Neural crest cell (in vitro differentiated cells): ENCODE measurements at regions not wholly inside any gene's neighbourhood (a gene's known extent, or its start where the extent isn't known, plus 50 kb on each side); places are given as distances from the start of the nearest gene placed in this dataset.
A peak's percentile ranks its signal among the peaks of the same experiment; 100 is the strongest.

Experiments
- DNase-seq: peaks from one replicate; pipeline ENCODE4 v3.0.0; 2021; ENCODE audit warnings: low read depth, mixed read lengths, low spot score
- H3K27ac Mint-ChIP-seq: one replicate; pipeline ENCODE4 v1.8.0; 2021; ENCODE audit warnings: mild to moderate bottlenecking, mixed read lengths; ENCODE audit not compliant: unreplicated experiment
- H3K27me3 Mint-ChIP-seq: 2 replicates; pipeline ENCODE4 v1.8.0; 2021; ENCODE audit warnings: low read depth, mild to moderate bottlenecking, mixed read lengths
- H3K36me3 Mint-ChIP-seq: 2 replicates; pipeline ENCODE4 v1.8.0; 2021; ENCODE audit warnings: low read depth, mild to moderate bottlenecking, mixed read lengths
- H3K4me1 Mint-ChIP-seq: 2 replicates; pipeline ENCODE4 v1.8.0; 2021; ENCODE audit warnings: mixed read lengths
- H3K4me3 Mint-ChIP-seq: one replicate; pipeline ENCODE4 v1.8.0; 2021; ENCODE audit warnings: mild to moderate bottlenecking, mixed read lengths
- H3K9me3 Mint-ChIP-seq: 2 replicates; pipeline ENCODE4 v1.8.0; 2021; ENCODE audit warnings: mixed read lengths
- CTCF ChIP-seq: fragments of 200-600 bp; sonication (generic); conservative IDR thresholded peaks from 2 replicates; pipeline ENCODE4 v1.5.0; 2021; ENCODE audit warnings: antibody characterized with exemption, mild to moderate bottlenecking

DNA sequence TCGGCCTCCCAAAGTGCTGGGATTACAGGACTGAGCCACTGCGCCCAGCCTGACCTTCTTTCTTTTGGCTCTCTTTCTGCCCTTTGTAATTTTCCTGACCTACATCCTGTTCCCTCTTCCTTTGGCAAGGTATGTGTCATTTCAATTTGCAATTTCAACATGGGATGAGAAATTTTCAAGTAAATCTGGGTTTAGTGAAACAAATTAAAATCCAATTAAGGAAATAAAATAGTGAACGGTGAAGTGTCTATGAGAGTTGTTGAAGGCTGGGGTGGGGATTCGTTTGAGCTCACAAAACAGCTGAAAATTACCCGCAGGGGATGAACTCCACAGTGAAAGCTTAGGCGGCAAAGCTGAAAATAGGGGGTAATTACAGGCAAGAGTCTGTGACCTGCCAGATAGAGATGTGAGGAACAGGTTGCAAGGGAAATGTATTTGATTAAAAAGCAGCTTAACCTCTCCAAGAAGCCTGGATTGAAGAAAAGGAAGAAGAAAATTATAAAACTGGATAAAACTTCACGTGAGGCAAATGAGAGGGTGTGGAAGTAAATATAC, 277.7 kb downstream of the UTP18 start:
- no peak overlapping the region for H3K4me3 Mint-ChIP-seq
- no peaks in the 10 kb centered on the region for H3K27me3 Mint-ChIP-seq

GRCh38 chr17:51540151-51540550, 279.8 kb downstream of the UTP18 start:
- Mint-ChIP-seq H3K27ac (peak overlapping the region; percentile 13), H3K9me3 (peaks cover 5% of the 10 kb centered on the region)
- no peak for TF ChIP-seq CTCF

More for the DNA sequence above, 277.7 kb downstream of the UTP18 start:
- Mint-ChIP-seq H3K36me3 (no peaks in the 10 kb centered on the region), H3K4me1 (peaks cover 27% of the 10 kb centered on the region), H3K27ac (no peak overlapping the region), H3K9me3 (no peaks in the 10 kb centered on the region)
- no peak for DNase-seq
- no peak for TF ChIP-seq CTCF

DNA sequence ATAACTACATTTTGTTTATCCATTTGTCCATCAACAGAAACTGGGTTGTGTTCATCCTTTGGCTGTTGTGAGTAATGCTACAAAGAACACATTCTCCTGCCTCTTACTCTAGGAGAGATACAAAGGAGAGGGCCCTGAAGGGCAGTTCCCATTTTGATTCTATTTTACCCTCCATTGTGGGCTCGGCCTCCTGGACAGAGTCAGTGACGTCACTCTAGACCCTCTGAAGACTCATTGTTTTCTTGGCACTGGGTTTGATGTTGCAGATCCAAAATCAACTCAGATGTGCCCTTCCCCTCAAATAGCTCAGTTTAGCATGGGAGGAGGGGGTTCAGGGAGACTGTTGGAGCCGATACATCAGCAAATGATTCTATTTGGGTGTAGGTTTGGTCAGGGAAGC, 280.9 kb downstream of the UTP18 start:
- Mint-ChIP-seq H3K4me3 (peak overlapping the region; percentile 52), H3K9me3 (peaks cover 5% of the 10 kb centered on the region), H3K36me3 (no peaks in the 10 kb centered on the region), H3K27ac (peak overlapping the region; percentile 93), H3K4me1 (peaks cover 37% of the 10 kb centered on the region), H3K27me3 (no peaks in the 10 kb centered on the region)
- no peak for DNase-seq
- TF ChIP-seq CTCF: no peak

More at GRCh38 chr17:51540151-51540550, 279.8 kb downstream of the UTP18 start:
- H3K4me1 Mint-ChIP-seq: peaks cover 37% of the 10 kb centered on the region
- H3K27me3 Mint-ChIP-seq: no peaks in the 10 kb centered on the region
- no peaks in the 10 kb centered on the region for H3K36me3 Mint-ChIP-seq
- no peak for DNase-seq
- H3K4me3 Mint-ChIP-seq: no peak overlapping the region

DNA sequence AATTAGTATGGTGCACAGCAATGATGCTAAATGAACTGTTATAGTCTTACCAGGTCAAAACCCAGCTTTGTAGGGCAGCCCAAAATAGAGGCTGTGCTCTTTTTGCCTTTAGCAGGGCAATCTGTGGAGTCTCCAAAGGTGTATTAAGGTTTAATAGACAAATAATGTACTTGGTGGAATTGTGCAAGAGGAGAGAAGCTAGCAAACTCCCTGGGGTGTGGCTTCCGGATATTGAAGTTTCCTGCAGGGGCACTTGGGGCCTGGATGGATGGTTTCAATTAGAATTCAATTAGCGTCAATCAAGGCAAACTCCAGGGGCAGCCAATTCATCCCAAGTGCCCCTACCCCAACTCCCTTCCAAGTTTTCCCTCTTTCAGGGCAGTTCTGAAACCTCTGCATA, 285.8 kb downstream of the UTP18 start:
- peaks cover 5% of the 10 kb centered on the region for H3K9me3 Mint-ChIP-seq
- no peak for TF ChIP-seq CTCF
- H3K4me3 Mint-ChIP-seq: no peak overlapping the region
- no peak for DNase-seq
- H3K4me1 Mint-ChIP-seq: peaks cover 23% of the 10 kb centered on the region
- H3K27me3 Mint-ChIP-seq: no peaks in the 10 kb centered on the region
- H3K36me3 Mint-ChIP-seq: no peaks in the 10 kb centered on the region
- H3K27ac Mint-ChIP-seq: no peak overlapping the region

- Mint-ChIP-seq H3K4me3 (no peak overlapping the region), H3K9me3 (peaks cover 5% of the 10 kb centered on the region), H3K4me1 (peaks cover 10% of the 10 kb centered on the region), H3K27me3 (no peaks in the 10 kb centered on the region), H3K27ac (no peak overlapping the region), H3K36me3 (no peaks in the 10 kb centered on the region)
- DNase-seq: no peak
- TF ChIP-seq CTCF: no peak
Observed at GRCh38 chr17:51548125-51548524, 287.8 kb downstream of the UTP18 start.
